ENCODE measurements at regions not wholly inside any gene's neighbourhood (a gene's known extent, or its start where the extent isn't known, plus 50 kb on each side); places are given as distances from the start of the nearest gene placed in this dataset.

DNA sequence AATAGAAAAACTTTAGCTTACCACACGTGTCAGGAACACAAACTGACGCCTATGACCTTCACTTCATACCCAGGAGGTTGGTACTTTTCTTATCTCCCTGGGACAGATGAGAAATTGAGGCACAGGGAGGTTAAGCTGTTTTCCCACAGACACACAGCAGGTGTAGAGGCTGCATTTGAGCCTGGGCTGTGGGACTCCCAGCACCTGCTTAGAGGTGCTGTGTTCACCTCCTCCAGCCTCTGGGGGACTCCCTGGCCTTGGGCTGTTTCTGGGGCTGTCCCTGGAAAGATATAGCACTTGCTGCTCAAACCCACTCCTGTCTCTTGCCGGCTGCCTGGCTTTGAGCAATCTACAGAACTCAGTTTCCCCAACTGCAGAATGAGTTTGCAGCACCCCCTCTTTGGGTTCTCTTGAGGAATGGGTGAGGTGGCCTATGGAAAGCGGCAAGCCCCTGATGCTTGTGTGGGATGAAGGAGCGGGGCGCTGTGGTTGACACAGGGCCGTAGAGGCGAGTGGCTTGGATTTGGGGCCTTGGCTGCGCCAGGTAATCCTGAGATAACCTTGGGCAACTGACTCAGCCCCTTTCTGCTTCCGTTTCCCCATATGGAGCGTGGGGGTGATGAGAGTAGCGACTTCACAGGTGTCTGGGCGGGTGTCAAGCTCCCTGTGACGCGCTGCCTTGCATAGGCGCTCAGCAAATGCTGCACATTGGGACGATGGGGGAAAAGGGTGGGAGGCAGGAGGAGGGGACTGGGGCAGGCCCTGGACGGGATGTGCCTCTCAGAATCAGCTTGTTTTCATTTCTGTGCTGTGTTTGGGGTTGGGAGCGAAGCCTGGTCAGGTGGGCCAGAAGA is 104.5 kb upstream of the CIBAR2 start:
- H3K27ac Mint-ChIP-seq: peak overlapping the region in 2 of 3 experiments; percentile 65 to 76; a peak in 3 of 7 replicates
- Histone ChIP-seq H4K91ac (ENCODE audit: insufficient read length, low read depth, low read length) (no peak overlapping the region), H2BK12ac (ENCODE audit: insufficient read length, low read depth, low read length) (no peak overlapping the region), H2BK20ac (ENCODE audit: low read depth, low read length, poor library complexity, severe bottlenecking) (no peak overlapping the region), H3K79me2 (ENCODE audit: insufficient read depth, low read length) (peaks cover 1% of the 10 kb centered on the region; the same call in 1 of the 2 replicates), H3K56ac (ENCODE audit: insufficient read length, low read depth, low read length) (no peak overlapping the region), H4K8ac (replicated peaks; ENCODE audit: insufficient read length, low read depth, low read length) (no peak overlapping the region), H3K27ac (ENCODE audit: insufficient read length, low read depth, low read length) (no peak overlapping the region), H3K27me3 (ENCODE audit: insufficient read depth, low read length) (no peaks in the 10 kb centered on the region), H2AFZ (ENCODE audit: low read length) (no peak overlapping the region), H4K5ac (ENCODE audit: insufficient read length, low read depth, low read length) (no peak overlapping the region), H2BK15ac (ENCODE audit: low read depth, low read length) (no peak overlapping the region), H3K4me2 (ENCODE audit: insufficient read depth, insufficient read length, low read length) (no peak overlapping the region), H2AK5ac (ENCODE audit: insufficient read length, low read length) (no peak overlapping the region), H3K14ac (ENCODE audit: insufficient read depth, low read length) (no peak overlapping the region), H4K20me1 (ENCODE audit: control insufficient read depth, insufficient read depth, insufficient read length) (no peaks in the 10 kb centered on the region), H3K23ac (ENCODE audit: insufficient read length, low read depth, low read length) (no peak overlapping the region), H3T11ph (ENCODE audit: low read length) (no peak overlapping the region), H3K79me1 (ENCODE audit: insufficient read depth, low read depth, low read length, poor library complexity, severe bottlenecking) (no peaks in the 10 kb centered on the region), H3K9ac (ENCODE audit: extremely low read depth, insufficient read length, low read length) (no peak overlapping the region), H2BK5ac (ENCODE audit: insufficient read length, low read length) (no peak overlapping the region), H2BK120ac (ENCODE audit: low read depth, low read length, poor library complexity, severe bottlenecking) (no peak overlapping the region), H3K18ac (ENCODE audit: insufficient read length, low read depth, low read length) (no peak overlapping the region), H3K9me3 (ENCODE audit: control insufficient read depth, low read depth, low read length) (no peaks in the 10 kb centered on the region), H3K4ac (ENCODE audit: low read depth, low read length) (no peak overlapping the region), H3K23me2 (ENCODE audit: insufficient read length, low read depth, low read length, poor library complexity, severe bottlenecking) (no peaks in the 10 kb centered on the region), H3K4me1 (ENCODE audit: insufficient read depth, low read length) (peaks cover 3% of the 10 kb centered on the region)
- no peaks in the 10 kb centered on the region for H3K9me3 Mint-ChIP-seq
- DNase-seq: no peak
- H3K27me3 Mint-ChIP-seq (ENCODE audit: low read depth): no peaks in the 10 kb centered on the region; the same call in 1 of the 2 replicates
- H3K4me3 Mint-ChIP-seq: no peak overlapping the region
- no CpG with 5 or more reads among the region's 19 CpGs for WGBS (ENCODE audit: extremely low coverage, insufficient read length, low lambda C conversion rate)
- H3K36me3 Mint-ChIP-seq (ENCODE audit: insufficient read depth in 1 of 3, low read depth in 3 of 3): no peaks in the 10 kb centered on the region
- TF ChIP-seq, protein P1, sequence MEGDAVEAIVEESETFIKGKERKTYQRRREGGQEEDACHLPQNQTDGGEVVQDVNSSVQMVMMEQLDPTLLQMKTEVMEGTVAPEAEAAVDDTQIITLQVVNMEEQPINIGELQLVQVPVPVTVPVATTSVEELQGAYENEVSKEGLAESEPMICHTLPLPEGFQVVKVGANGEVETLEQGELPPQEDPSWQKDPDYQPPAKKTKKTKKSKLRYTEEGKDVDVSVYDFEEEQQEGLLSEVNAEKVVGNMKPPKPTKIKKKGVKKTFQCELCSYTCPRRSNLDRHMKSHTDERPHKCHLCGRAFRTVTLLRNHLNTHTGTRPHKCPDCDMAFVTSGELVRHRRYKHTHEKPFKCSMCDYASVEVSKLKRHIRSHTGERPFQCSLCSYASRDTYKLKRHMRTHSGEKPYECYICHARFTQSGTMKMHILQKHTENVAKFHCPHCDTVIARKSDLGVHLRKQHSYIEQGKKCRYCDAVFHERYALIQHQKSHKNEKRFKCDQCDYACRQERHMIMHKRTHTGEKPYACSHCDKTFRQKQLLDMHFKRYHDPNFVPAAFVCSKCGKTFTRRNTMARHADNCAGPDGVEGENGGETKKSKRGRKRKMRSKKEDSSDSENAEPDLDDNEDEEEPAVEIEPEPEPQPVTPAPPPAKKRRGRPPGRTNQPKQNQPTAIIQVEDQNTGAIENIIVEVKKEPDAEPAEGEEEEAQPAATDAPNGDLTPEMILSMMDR (conservative IDR thresholded peaks at IDR 0.05): no peak
- peaks cover 9 to 40% of the 10 kb centered on the region in 2 experiments for H3K4me1 Mint-ChIP-seq

All from H9 (cell line).